ENCODE measurements at regions not wholly inside any gene's neighbourhood (a gene's known extent, or its start where the extent isn't known, plus 50 kb on each side); places are given as distances from the start of the nearest gene placed in this dataset.
A peak's percentile ranks its signal among the peaks of the same experiment; 100 is the strongest.

- no peak for TF ChIP-seq ZNF83 (CRISPR knock-in tag; IDR thresholded peaks at IDR 0.05; ENCODE audit: borderline replicate concordance)
- TF ChIP-seq ZEB1 (IDR thresholded peaks at IDR 0.05; ENCODE audit: insufficient replicate concordance, low read depth): no peak
- no peak for TF ChIP-seq CBFB (CRISPR knock-in tag; IDR thresholded peaks at IDR 0.05)
- no peak for TF ChIP-seq RCOR2 (CRISPR knock-in tag; IDR thresholded peaks at IDR 0.05)
- no peak for TF ChIP-seq GFI1 (CRISPR knock-in tag; IDR thresholded peaks at IDR 0.05; ENCODE audit: borderline replicate concordance)
- TF ChIP-seq ATRX (CRISPR knock-in tag; IDR thresholded peaks at IDR 0.05; ENCODE audit: borderline replicate concordance): no peak
- no peak for TF ChIP-seq SRSF1 (optimal IDR thresholded peaks at IDR 0.05; ENCODE audit: low read depth, low read length)
- no peak for TF ChIP-seq SRF (IDR thresholded peaks at IDR 0.05; ENCODE audit: low read depth, low read length)
Measured at GRCh38 chr14:65339866-65340265, 72.7 kb upstream of the FUT8 start (continued).

GRCh38 chr14:65344011-65344410 lies 68.5 kb upstream of the FUT8 start:
- FAIRE-seq: no peak

More at GRCh38 chr14:65344011-65344410, 68.5 kb upstream of the FUT8 start:
- ChIA-PET CTCF (ENCODE audit: low intra/inter-chr PET ratio, low total read pairs) (no interaction called here), POLR2A (no interaction called here)
- DNase-seq (ENCODE audit: low spot score): no peak
- in situ Hi-C loops (cut with HindIII; ENCODE audit: extremely low pct_ligation_motif_present, low pct_unique_long_range_greater_than_20kb): no loop called here
- H3K36me3 ChIP-seq (replicated peaks in 1 of 2; ENCODE audit: control insufficient read depth in 1 of 2, insufficient read depth in 2 of 2, low read length in 2 of 2): no peaks in the 10 kb centered on the region
- WGBS (ENCODE audit: low lambda C conversion rate): 7% methylated on average over 5 of the region's 5 CpGs
- H3K4me1 ChIP-seq (ENCODE audit: insufficient read depth, low read length): peaks cover 10% of the 10 kb centered on the region
- no peak for ATAC-seq
- BruUV-seq (replicated peaks): no TSS peak
- no peak overlapping the region for H3K27ac ChIP-seq (ENCODE audit: extremely low read length, insufficient read depth, low read length)
- intact Hi-C loops (cut with micrococcal nuclease; ENCODE audit: unreplicated experiment): no loop called here
- H3K4me3 ChIP-seq (replicated peaks in 1 of 3; ENCODE audit: insufficient read depth in 1 of 3, low read depth in 2 of 3, low read length in 3 of 3): no peak overlapping the region
- no peak overlapping the region for H3K9ac ChIP-seq (ENCODE audit: insufficient read depth, low read depth, low read length)
- no peak overlapping the region for H3K4me2 ChIP-seq (ENCODE audit: low read depth, low read length)
- H2AFZ ChIP-seq (ENCODE audit: low read length): no peak overlapping the region
- no peaks in the 10 kb centered on the region for H3K9me3 ChIP-seq (ENCODE audit: low read length)
- no peaks in the 10 kb centered on the region for H4K20me1 ChIP-seq (ENCODE audit: insufficient read depth, low read length)
- TF ChIP-seq EEA1 (CRISPR knock-in tag; IDR thresholded peaks at IDR 0.05; ENCODE audit: borderline replicate concordance) (no peak), ATF7 (IDR thresholded peaks at IDR 0.05) (peak; percentile 86), ATF7 (CRISPR knock-in tag; IDR thresholded peaks at IDR 0.05) (no peak), CREB1 (IDR thresholded peaks at IDR 0.05) (0 out of 2 replicates have a peak, but pooled peaks have one; percentile 18), CREB1 (CRISPR knock-in tag; IDR thresholded peaks at IDR 0.05) (no peak)
- H3K79me2 ChIP-seq (ENCODE audit: insufficient read depth, low read length): no peaks in the 10 kb centered on the region
- H3K27me3 ChIP-seq (ENCODE audit: control insufficient read depth in 1 of 2, insufficient read depth in 2 of 2, low read length in 2 of 2): no peaks in the 10 kb centered on the region
